DOHH2 (cell line): ENCODE measurements at regions not wholly inside any gene's neighbourhood (a gene's known extent, or its start where the extent isn't known, plus 50 kb on each side); places are given as distances from the start of the nearest gene placed in this dataset.

ENCODE experiments used
- H3F3A ChIP-seq: fragments of 200-600 bp; sonication (generic), shearing (Covaris generic); 2 replicates; pipeline ENCODE4 v1.6.0; 2016; ENCODE audit warnings: antibody characterized with exemption, mild to moderate bottlenecking; ENCODE audit not compliant: control insufficient read depth, insufficient read depth
- H3K27ac ChIP-seq: fragments of 200-600 bp; sonication (generic); 2 replicates; pipeline ENCODE4 v1.5.1; 2014; ENCODE audit warnings: low read depth, mild to moderate bottlenecking, low read length, moderate library complexity
- H3K27me3 ChIP-seq: fragments of 200-600 bp; sonication (generic); 2 replicates; pipeline ENCODE4 v1.6.1; 2014; ENCODE audit warnings: mild to moderate bottlenecking, low read length, mixed read lengths; ENCODE audit not compliant: control insufficient read depth
- H3K36me3 ChIP-seq: fragments of 200-600 bp; sonication (generic); 2 replicates; pipeline ENCODE4 v1.6.1; 2014; ENCODE audit warnings: mild to moderate bottlenecking, low read length, moderate library complexity, mixed read lengths; ENCODE audit not compliant: control insufficient read depth
- H3K4me1 ChIP-seq: fragments of 200-600 bp; sonication (generic); 2 replicates; pipeline ENCODE4 v1.6.1; 2014; ENCODE audit warnings: mild to moderate bottlenecking, low read length, mixed read lengths; ENCODE audit not compliant: control insufficient read depth
- H3K4me2 ChIP-seq: fragments of 200-600 bp; sonication (generic); 2 replicates; pipeline ENCODE4 v1.6.0; 2014; ENCODE audit warnings: mild to moderate bottlenecking, low read length, moderate library complexity
- H3K4me3 ChIP-seq: fragments of 200-600 bp; sonication (generic); 2 replicates; pipeline ENCODE4 v1.5.1; 2014; ENCODE audit warnings: mild to moderate bottlenecking, low read length, mixed read lengths
- H3K79me2 ChIP-seq: fragments of 200-600 bp; sonication (generic); 2 replicates; pipeline ENCODE4 v1.6.1; 2014; ENCODE audit warnings: mild to moderate bottlenecking, low read length, mixed read lengths; ENCODE audit not compliant: control insufficient read depth
- H3K9me2 ChIP-seq: fragments of 200-600 bp; sonication (generic); replicated peaks from 2 replicates; pipeline ENCODE4 v1.6.1; 2014; ENCODE audit warnings: mild to moderate bottlenecking, low read length, mixed read lengths; ENCODE audit not compliant: control insufficient read depth
- H3K9me3 ChIP-seq: fragments of 200-600 bp; sonication (generic); 2 replicates; pipeline ENCODE4 v1.6.1; 2014; ENCODE audit warnings: antibody characterized with exemption, low read length, mixed read lengths; ENCODE audit not compliant: control insufficient read depth, insufficient read depth
- H4K20me1 ChIP-seq: fragments of 200-600 bp; sonication (generic); 2 replicates; pipeline ENCODE4 v1.6.0; 2014; ENCODE audit warnings: low read depth, mild to moderate bottlenecking, antibody characterized with exemption, low read length, moderate library complexity; ENCODE audit not compliant: control insufficient read depth, insufficient read depth
- EZH2phosphoT487 ChIP-seq: fragments of 200-600 bp; sonication (generic); IDR thresholded peaks from 2 replicates; pipeline ENCODE4 v1.6.1; 2017; ENCODE audit warnings: borderline replicate concordance, mild to moderate bottlenecking, antibody characterized with exemption, low read length, moderate library complexity, mixed read lengths
- TF ChIP-seq, protein P1 (sequence below): fragments of 200-600 bp; sonication (generic); IDR thresholded peaks from one replicate; pipeline ENCODE4 v1.5.1; 2014; ENCODE audit warnings: antibody characterized with exemption, mild to moderate bottlenecking, low read depth, low read length; ENCODE audit not compliant: poor library complexity, severe bottlenecking

- Histone ChIP-seq H3K4me1 (no peaks in the 10 kb centered on the region), H3K9me2 (no peaks in the 10 kb centered on the region), H3K79me2 (no peaks in the 10 kb centered on the region), H3K27ac (no peak overlapping the region), H3K27me3 (peaks cover 9% of the 10 kb centered on the region; the same call in 1 of the 2 replicates), H3K36me3 (no peaks in the 10 kb centered on the region), H4K20me1 (no peaks in the 10 kb centered on the region), H3K4me2 (no peak overlapping the region), H3K9me3 (no peaks in the 10 kb centered on the region), H3K4me3 (no peak overlapping the region), H3F3A (no peaks in the 10 kb centered on the region)
- TF ChIP-seq, protein P1, sequence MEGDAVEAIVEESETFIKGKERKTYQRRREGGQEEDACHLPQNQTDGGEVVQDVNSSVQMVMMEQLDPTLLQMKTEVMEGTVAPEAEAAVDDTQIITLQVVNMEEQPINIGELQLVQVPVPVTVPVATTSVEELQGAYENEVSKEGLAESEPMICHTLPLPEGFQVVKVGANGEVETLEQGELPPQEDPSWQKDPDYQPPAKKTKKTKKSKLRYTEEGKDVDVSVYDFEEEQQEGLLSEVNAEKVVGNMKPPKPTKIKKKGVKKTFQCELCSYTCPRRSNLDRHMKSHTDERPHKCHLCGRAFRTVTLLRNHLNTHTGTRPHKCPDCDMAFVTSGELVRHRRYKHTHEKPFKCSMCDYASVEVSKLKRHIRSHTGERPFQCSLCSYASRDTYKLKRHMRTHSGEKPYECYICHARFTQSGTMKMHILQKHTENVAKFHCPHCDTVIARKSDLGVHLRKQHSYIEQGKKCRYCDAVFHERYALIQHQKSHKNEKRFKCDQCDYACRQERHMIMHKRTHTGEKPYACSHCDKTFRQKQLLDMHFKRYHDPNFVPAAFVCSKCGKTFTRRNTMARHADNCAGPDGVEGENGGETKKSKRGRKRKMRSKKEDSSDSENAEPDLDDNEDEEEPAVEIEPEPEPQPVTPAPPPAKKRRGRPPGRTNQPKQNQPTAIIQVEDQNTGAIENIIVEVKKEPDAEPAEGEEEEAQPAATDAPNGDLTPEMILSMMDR = no peak
- no peak for TF ChIP-seq EZH2phosphoT487
These were observed 262.8 kb upstream of the USP24 start for GRCh38 chr1:55477953-55478352.

DNA sequence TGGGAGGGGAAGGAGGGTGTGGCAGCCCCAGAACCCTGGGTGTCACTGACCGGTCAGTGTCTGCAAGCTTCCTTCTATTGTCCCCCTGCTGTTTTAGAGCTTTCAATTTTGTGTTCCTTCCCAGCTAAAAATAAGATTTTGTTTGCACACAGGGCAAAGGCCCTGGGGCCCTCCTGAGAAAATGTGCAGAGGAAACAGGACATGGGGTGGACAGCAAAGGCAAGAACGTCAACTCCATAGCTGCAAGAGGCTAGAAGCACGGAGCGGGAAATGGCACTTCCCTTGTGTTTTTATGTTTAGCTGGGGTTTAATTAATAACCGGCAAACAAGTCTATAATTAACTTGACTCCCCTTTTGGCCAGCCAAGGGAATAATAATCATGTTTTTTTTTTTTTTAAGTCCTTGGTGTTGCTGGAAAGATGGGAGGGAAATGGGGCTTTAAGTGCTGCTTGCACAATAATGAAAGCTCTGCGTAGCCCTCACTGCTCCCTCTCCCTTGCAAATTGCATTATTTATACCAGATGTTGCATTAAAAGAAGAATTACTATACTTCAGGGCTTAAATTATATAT, 261.4 kb upstream of the USP24 start:
- Histone ChIP-seq H4K20me1 (no peaks in the 10 kb centered on the region), H3K9me3 (no peaks in the 10 kb centered on the region), H3K4me2 (no peak overlapping the region), H3K4me1 (no peaks in the 10 kb centered on the region), H3K36me3 (no peaks in the 10 kb centered on the region), H3K79me2 (no peaks in the 10 kb centered on the region), H3K27me3 (peaks cover 6% of the 10 kb centered on the region; the same call in 1 of the 2 replicates), H3K27ac (no peak overlapping the region), H3K9me2 (no peaks in the 10 kb centered on the region), H3K4me3 (no peak overlapping the region), H3F3A (no peaks in the 10 kb centered on the region)
- TF ChIP-seq, protein P1 = no peak
- no peak for TF ChIP-seq EZH2phosphoT487

- TF ChIP-seq, protein P1 = no peak
- no peak for TF ChIP-seq EZH2phosphoT487
- Histone ChIP-seq H3K4me2 (no peak overlapping the region), H3K36me3 (no peaks in the 10 kb centered on the region), H3K27me3 (peaks cover 10% of the 10 kb centered on the region; the same call in 1 of the 2 replicates), H3K27ac (no peak overlapping the region), H3K4me1 (no peaks in the 10 kb centered on the region), H3K9me3 (no peaks in the 10 kb centered on the region), H3K4me3 (no peak overlapping the region), H3K79me2 (no peaks in the 10 kb centered on the region), H4K20me1 (no peaks in the 10 kb centered on the region), H3F3A (no peaks in the 10 kb centered on the region), H3K9me2 (no peaks in the 10 kb centered on the region)
These were observed 259.1 kb upstream of the USP24 start for GRCh38 chr1:55474168-55474786.
